T-helper 1 cell (primary cell): ENCODE measurements at regions not wholly inside any gene's neighbourhood (a gene's known extent, or its start where the extent isn't known, plus 50 kb on each side); places are given as distances from the start of the nearest gene placed in this dataset.
"Not testable (repeated sequence)": the region's sequence is repeated elsewhere in the genome, so short reads cannot be mapped to it uniquely, and the experiment has no call there.

Experiments
- DNase-seq, 5 donors: peaks; one replicate each; pipeline ENCODE4 v3.0.0-alpha.2; 2012 to 2020

GRCh38 chr3:25169151-25169550 lies 258.9 kb upstream of the RARB start:
- DNase-seq, result no peak

DNA sequence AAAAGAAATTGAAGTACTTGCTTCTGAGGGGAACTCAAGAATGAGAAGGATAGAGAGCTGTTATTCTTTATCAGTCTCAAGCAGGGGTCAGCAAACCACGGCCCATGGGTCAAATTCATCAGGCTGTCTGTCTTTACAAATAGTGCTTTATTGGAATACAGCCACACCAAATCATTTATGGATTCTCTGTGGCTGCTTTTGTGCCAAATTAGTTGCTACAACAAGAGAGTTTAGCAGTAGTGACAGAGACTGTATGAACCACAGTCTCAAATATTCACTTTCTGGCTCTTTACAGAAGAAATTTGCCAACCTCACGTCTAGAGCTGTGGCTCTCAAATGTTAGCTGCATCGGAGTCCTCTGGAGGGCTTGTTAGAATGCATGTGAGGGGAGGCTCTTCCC lies 258.0 kb upstream of the RARB start:
- no peak for DNase-seq

DNA sequence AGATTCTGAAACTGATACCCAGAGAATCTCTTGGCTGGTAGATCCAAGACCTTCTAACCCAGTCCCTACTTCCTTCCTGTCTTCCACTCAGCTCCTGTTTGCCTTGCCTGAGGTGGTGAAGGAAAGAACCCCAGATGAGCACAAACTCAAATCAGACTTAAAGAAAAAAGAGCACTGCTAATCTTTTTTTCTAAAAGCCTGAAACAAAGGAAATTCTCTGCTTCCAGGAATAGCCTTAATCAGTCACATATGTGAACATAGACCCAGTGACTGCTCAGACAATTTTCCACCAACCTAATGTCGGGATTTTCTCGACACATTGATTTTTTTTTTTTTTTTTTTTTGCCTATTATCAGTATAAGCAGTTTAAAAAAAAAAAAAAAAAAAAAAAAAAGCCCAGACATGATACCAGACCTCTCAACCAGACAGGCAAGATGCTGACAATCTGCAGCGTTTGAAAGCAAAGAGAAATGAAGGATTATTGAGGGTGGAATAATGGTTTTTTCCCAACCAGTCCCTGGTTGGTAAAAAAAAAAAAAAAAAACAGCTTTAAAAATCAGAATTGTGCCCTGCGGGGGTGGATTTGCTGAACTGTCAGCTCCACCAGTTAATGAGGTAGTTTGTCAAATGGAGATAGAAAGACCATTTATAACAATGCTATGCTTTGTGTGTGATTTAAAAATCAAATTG lies 256.8 kb upstream of the RARB start:
- no peak for DNase-seq

GRCh38 chr3:25171897-25172296 lies 256.2 kb upstream of the RARB start:
- no peak for DNase-seq

DNA sequence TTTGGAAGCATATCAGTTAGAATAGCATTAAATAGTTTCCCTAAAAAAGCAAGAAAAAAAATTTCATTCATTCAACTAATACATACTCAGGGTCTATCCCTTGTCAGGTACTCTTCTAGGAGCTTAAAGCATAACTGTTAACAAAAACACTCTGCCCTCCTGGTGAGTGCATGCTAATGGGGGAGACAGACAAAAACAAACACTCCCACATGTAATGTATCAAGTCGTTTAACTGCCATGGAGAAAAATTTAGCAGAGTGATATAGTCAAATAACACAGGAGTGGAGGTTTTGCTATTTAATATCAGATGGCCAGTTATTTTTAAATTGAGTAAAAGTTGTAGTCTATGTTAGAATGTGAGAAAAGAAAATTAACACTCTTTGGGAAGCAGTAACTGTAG lies 254.5 kb upstream of the RARB start:
- DNase-seq, result no peak

DNA sequence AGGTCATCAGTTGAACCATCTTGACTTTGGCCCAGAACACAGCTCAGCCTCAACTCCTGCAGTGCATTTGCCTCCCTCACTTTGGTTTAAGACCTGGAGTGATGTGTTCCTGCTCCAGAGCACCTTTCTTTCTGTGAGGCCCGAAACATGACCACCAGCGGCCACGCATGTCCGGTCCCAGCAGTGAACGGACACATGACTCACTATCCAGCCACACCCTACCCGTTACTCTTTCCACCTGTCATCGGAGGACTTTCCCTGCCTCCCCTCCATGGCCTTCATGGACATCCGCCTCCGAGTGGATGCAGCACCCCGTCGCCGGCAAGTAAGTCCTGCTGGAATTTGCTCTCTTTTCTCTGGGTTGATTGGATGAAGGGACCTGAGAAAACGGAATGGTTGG lies 253.8 kb upstream of the RARB start:
- DNase-seq, result no peak

GRCh38 chr3:25177041-25177440 lies 251.0 kb upstream of the RARB start:
- no peak for DNase-seq

- no peak for DNase-seq
Observed at GRCh38 chr3:25178672-25179071, 249.4 kb upstream of the RARB start.

DNA sequence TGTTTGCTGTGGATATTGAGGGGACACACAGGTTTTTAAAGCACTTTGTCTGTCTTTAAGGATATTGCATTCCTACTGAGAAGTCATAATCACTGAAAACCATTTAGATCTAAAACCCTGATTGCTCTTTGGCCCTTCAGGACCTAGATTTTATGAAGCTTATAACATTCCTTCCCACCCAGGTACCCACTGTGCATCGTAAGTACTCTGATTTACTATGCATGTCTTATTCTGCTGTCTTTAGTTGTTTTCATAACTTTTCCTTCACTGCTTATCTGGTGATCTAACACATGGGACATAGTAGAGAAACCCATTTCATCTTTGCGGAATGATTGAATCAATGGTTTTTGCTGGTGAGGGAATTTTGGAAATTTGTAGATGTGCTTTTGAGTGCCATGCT lies 247.0 kb upstream of the RARB start:
- DNase-seq, result no peak

DNA sequence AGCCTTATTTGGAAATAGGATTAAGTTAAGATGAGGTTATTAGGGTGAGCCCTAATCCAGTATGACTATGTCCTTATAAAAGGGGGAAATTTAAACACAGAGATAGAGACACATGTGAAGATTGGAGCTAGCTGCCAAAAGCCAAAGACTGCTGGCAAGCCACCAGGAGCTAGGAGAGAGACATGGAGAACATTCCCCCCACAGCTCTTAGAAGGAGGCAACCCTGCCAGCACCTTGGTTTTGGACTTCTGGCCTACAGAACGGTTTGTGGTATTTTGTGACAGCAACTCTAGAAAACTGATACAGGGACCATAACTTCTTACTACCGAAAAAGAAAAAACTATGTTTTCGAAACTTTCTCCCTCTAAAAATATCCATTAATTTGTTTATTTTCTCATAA lies 245.3 kb upstream of the RARB start:
- DNase-seq, result no peak

GRCh38 chr3:25184641-25185250 lies 243.3 kb upstream of the RARB start:
- no peak for DNase-seq

- DNase-seq, result no peak
Observed at GRCh38 chr3:25191673-25192072, 236.4 kb upstream of the RARB start.

- not testable (repeated sequence) for DNase-seq
Observed at GRCh38 chr3:25199567-25199966, 228.5 kb upstream of the RARB start.

DNA sequence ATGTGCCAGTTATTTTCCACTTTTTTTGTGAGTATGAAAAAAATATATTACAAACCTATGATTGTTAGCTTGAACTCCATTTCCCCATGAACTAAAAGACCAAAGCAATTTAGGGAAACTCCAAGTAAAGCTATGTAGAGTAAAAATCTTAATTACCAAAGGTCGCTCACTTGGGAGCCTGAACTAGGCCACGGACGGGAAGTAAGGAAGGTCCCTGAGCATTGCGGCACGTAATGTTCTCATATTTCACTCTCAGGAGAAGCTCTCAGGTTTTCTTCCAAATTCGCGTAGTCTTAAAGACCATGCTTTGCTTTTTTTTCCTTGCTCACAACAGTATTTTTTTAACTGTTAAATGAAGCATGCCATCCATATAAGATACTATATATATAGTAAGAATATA lies 215.3 kb upstream of the RARB start:
- DNase-seq, result no peak

- no peak for DNase-seq
Observed at GRCh38 chr3:25214034-25214433, 214.0 kb upstream of the RARB start.

DNA sequence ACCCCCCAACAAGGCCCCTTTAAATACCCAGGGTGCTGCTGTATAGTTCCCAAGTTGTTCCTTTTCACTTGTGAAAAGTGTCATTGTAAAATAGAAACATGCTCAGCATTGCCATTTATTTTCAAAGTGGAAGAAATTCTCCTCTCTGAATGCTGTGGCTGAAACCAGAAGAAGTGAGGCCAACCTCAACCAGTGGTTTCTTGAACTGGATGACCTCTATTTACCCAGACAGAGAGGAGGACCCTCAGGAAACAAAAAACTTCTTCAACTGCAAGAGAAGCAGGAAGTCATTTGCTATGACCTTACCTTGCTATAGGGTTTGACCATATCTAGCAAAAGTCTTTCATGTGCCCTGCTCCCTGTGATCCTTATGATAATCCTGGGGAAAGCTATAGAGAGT lies 209.7 kb upstream of the RARB start:
- DNase-seq, result no peak

- DNase-seq, result no peak
Observed at GRCh38 chr3:25226747-25227146, 201.3 kb upstream of the RARB start.

DNA sequence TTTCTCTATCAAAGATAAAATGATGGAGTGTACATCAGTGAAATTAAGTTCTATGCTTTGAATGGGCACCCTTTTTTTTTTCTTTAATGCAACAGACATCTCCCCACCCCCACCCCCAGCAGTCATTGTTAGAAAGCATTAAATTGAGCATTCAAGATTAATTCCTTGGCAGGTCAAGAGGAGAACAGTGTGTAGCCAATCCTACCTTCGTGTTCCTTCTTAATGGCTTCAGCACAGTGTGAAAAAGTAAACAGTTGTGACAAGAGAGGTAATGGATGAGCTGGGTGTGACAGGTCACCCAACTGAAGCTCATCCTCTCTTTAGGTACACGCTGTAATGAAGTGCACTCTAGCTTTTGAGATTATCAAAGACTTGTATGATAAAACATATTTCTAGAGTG lies 198.5 kb upstream of the RARB start:
- DNase-seq, result no peak

DNA sequence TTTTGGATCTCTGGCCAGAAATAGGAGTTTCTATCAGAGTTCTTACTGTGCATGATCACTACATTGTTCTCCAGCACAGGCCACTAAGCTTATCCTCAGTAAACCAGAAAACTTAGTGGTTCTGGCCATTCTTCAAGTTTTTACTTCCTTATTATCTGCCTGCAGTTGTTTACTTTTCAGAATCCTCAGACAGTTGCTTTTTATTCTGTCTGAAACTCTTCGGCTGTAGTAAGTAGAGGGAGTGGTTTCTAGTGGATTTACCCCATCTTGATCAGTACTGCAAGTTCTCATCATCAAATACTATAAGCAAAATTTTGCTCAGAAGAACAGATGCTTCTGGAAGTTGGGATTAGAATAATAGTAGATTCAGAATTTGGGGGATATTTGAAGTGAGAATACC lies 193.0 kb upstream of the RARB start:
- no peak for DNase-seq

GRCh38 chr3:25235466-25235865 lies 192.6 kb upstream of the RARB start:
- DNase-seq, result no peak

GRCh38 chr3:25237602-25238001 lies 190.5 kb upstream of the RARB start:
- DNase-seq, result no peak

- DNase-seq, result no peak
Observed at GRCh38 chr3:25239042-25239441, 189.0 kb upstream of the RARB start.

- DNase-seq, result no peak
Observed at GRCh38 chr3:25246913-25247312, 181.2 kb upstream of the RARB start.

GRCh38 chr3:25252291-25252690 lies 175.8 kb upstream of the RARB start:
- DNase-seq, result no peak

GRCh38 chr3:25257026-25257425 lies 171.0 kb upstream of the RARB start:
- no peak for DNase-seq
